Hepatocyte (in vitro differentiated cells): ENCODE measurements at regions not wholly inside any gene's neighbourhood (a gene's known extent, or its start where the extent isn't known, plus 50 kb on each side); places are given as distances from the start of the nearest gene placed in this dataset.

Source experiments
- DNase-seq: peaks from one replicate; pipeline ENCODE4 v3.0.0-alpha.2; 2016; ENCODE audit warnings: low spot score
- H2AFZ ChIP-seq: fragments of 200-600 bp; sonication (generic); 2 replicates; pipeline ENCODE4 v1.6.0; 2016; ENCODE audit warnings: antibody characterized with exemption, mild to moderate bottlenecking
- H3K27ac ChIP-seq: fragments of 200-600 bp; sonication (generic); 2 replicates; pipeline ENCODE4 v1.5.1; 2016; ENCODE audit warnings: mild to moderate bottlenecking
- H3K27me3 ChIP-seq: fragments of 200-600 bp; sonication (generic); 2 replicates; pipeline ENCODE4 v1.6.1; 2016
- H3K36me3 ChIP-seq: fragments of 200-600 bp; sonication (generic); replicated peaks from 2 replicates; pipeline ENCODE4 v1.5.1; 2016; ENCODE audit warnings: low read depth; ENCODE audit not compliant: insufficient read depth
- H3K4me1 ChIP-seq: fragments of 200-600 bp; sonication (generic); 2 replicates; pipeline ENCODE4 v1.5.1; 2016; ENCODE audit warnings: mild to moderate bottlenecking, moderate library complexity; ENCODE audit not compliant: insufficient read depth
- H3K4me2 ChIP-seq: fragments of 200-600 bp; sonication (generic); 2 replicates; pipeline ENCODE4 v1.6.0; 2016
- H3K4me3 ChIP-seq: fragments of 200-600 bp; sonication (generic); 2 replicates; pipeline ENCODE4 v1.5.1; 2016; ENCODE audit warnings: mild to moderate bottlenecking
- H3K79me2 ChIP-seq: fragments of 200-600 bp; sonication (generic); 2 replicates; pipeline ENCODE4 v1.6.0; 2017; ENCODE audit warnings: mild to moderate bottlenecking
- H3K9me2 ChIP-seq: fragments of 200-600 bp; sonication (generic); replicated peaks from 2 replicates; pipeline ENCODE4 v1.6.0; 2017; ENCODE audit warnings: mild to moderate bottlenecking; ENCODE audit not compliant: insufficient read depth
- H3K9me3 ChIP-seq: fragments of 200-600 bp; sonication (generic); 2 replicates; pipeline ENCODE4 v1.5.1; 2016; ENCODE audit warnings: low read depth, mild to moderate bottlenecking
- H4K20me1 ChIP-seq: fragments of 200-600 bp; sonication (generic); 2 replicates; pipeline ENCODE4 v1.6.0; 2016; ENCODE audit warnings: mild to moderate bottlenecking; ENCODE audit not compliant: insufficient read depth, poor library complexity, severe bottlenecking
- EZH2 ChIP-seq: fragments of 200-600 bp; sonication (generic); IDR thresholded peaks from 2 replicates; pipeline ENCODE4 v1.6.1; 2016; ENCODE audit warnings: antibody characterized with exemption, mild to moderate bottlenecking, borderline replicate concordance
- EZH2phosphoT487 ChIP-seq: fragments of 200-600 bp; sonication (generic); IDR thresholded peaks from one replicate; pipeline ENCODE4 v1.6.1; 2018; ENCODE audit warnings: antibody characterized with exemption, mild to moderate bottlenecking, low read depth, moderate library complexity; ENCODE audit not compliant: unreplicated experiment, severe bottlenecking
- WGBS: methylation state at CpG from one replicate; pipeline ENCODE4 v1.1.6; 2016; ENCODE audit warnings: low lambda C conversion rate; ENCODE audit errors: missing lambda C conversion rate; 5-methylcytosine and 5-hydroxymethylcytosine counted together
- TF ChIP-seq, protein P1 (sequence below): fragments of 200-600 bp; sonication (generic); IDR thresholded peaks from 2 replicates; pipeline ENCODE4 v1.5.1; 2016; ENCODE audit warnings: antibody characterized with exemption, mild to moderate bottlenecking; ENCODE audit not compliant: poor library complexity

DNA sequence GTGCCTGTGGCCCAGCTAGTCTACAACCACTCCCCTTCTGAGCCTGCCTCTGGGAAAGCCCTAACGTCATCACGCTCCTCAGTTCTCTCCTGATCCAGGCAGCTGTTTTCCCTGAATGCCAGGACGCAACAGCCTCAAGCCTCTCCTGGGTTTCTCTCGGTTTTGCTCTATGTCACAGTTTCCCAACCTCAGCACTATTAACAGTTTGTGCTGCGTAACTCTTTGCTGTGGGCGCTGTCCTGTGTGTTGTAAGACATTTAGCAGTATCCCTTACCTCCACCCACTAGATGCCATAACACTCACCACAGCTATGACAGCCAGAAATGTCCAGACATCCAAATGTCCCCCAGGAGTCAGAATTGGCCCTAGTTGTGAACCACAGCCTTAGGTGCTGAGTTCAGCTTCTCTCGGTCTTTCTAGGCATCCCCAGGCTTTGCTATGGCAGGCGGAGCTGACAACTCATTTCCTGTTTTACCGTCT is 226.3 kb upstream of the NPVF start:
- no peak overlapping the region for H2AFZ ChIP-seq
- peak overlapping the region; percentile 73 for H3K27ac ChIP-seq

GRCh38 chr7:25455683-25456251 is 227.5 kb upstream of the NPVF start:
- H2AFZ ChIP-seq, result no peak overlapping the region
- no peaks in the 10 kb centered on the region for H3K9me2 ChIP-seq
- no peak overlapping the region for H3K4me3 ChIP-seq
- WGBS, result 77% methylated on average over 10 of the region's 10 CpGs
- TF ChIP-seq EZH2 (no peak), EZH2phosphoT487 (no peak)
- TF ChIP-seq, protein P1, sequence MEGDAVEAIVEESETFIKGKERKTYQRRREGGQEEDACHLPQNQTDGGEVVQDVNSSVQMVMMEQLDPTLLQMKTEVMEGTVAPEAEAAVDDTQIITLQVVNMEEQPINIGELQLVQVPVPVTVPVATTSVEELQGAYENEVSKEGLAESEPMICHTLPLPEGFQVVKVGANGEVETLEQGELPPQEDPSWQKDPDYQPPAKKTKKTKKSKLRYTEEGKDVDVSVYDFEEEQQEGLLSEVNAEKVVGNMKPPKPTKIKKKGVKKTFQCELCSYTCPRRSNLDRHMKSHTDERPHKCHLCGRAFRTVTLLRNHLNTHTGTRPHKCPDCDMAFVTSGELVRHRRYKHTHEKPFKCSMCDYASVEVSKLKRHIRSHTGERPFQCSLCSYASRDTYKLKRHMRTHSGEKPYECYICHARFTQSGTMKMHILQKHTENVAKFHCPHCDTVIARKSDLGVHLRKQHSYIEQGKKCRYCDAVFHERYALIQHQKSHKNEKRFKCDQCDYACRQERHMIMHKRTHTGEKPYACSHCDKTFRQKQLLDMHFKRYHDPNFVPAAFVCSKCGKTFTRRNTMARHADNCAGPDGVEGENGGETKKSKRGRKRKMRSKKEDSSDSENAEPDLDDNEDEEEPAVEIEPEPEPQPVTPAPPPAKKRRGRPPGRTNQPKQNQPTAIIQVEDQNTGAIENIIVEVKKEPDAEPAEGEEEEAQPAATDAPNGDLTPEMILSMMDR, result no peak
- no peak overlapping the region for H3K27ac ChIP-seq
- H3K4me2 ChIP-seq, result no peak overlapping the region
- H3K9me3 ChIP-seq, result no peaks in the 10 kb centered on the region
- H4K20me1 ChIP-seq, result no peaks in the 10 kb centered on the region
- H3K79me2 ChIP-seq, result no peaks in the 10 kb centered on the region
- peaks cover 19% of the 10 kb centered on the region for H3K4me1 ChIP-seq
- H3K36me3 ChIP-seq, result no peaks in the 10 kb centered on the region
- no peaks in the 10 kb centered on the region for H3K27me3 ChIP-seq
- no peak for DNase-seq

More for the DNA sequence above, 226.3 kb upstream of the NPVF start:
- Histone ChIP-seq H3K9me3 (no peaks in the 10 kb centered on the region), H4K20me1 (no peaks in the 10 kb centered on the region), H3K9me2 (no peaks in the 10 kb centered on the region), H3K79me2 (no peaks in the 10 kb centered on the region), H3K4me1 (peaks cover 19% of the 10 kb centered on the region), H3K27me3 (no peaks in the 10 kb centered on the region), H3K4me3 (no peak overlapping the region), H3K4me2 (peak overlapping the region; percentile 60), H3K36me3 (no peaks in the 10 kb centered on the region)
- WGBS, result 49% methylated on average over 9 of the region's 9 CpGs
- TF ChIP-seq, protein P1, result no peak
- TF ChIP-seq EZH2 (no peak), EZH2phosphoT487 (no peak)
- peak; percentile 62 for DNase-seq

DNA sequence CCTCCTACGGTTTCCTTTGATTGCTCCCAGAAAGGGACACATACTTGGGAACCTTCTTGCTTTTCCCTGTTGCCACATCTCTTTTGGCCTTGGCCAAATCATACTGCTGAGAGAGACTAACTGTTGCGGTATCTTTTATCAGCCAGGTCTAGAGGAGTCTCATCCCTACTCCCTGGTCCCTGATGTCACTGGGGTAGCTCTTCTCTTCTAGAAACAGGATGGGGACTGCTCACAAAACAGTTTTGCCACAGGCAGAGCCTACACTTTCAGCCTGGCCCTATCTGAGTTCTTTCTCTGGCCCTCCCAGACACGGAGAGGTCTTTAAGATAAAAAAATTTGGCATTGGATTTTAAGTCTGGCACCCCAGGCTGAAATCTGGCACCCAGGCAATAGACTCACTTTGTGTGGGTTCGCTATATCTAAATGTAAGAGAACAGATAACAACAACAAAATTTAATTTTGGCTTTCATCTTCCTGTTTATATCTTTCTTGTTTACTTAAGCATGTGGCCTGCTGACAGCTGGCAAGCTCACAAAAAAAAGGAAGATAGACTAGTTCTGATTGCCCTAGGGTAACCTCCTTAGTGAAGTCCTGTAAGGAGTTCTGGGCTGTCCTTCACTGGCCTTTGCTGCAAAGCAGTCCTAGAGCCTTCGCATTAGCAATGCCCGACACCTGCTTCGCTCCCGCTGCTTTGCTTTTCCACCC is 228.3 kb upstream of the NPVF start:
- H3K27ac ChIP-seq, result no peak overlapping the region
- H3K9me2 ChIP-seq, result no peaks in the 10 kb centered on the region
- no peaks in the 10 kb centered on the region for H3K27me3 ChIP-seq
- no peaks in the 10 kb centered on the region for H3K9me3 ChIP-seq
- no peak overlapping the region for H3K4me2 ChIP-seq
- H4K20me1 ChIP-seq, result no peaks in the 10 kb centered on the region
- whole genome bisulfite sequencing, result 57% methylated on average over 8 of the region's 8 CpGs
- no peak for DNase-seq
- no peaks in the 10 kb centered on the region for H3K79me2 ChIP-seq
- TF ChIP-seq EZH2 (no peak), EZH2phosphoT487 (no peak)
- TF ChIP-seq, protein P1, result no peak
- H3K4me1 ChIP-seq, result peaks cover 19% of the 10 kb centered on the region
- no peak overlapping the region for H3K4me3 ChIP-seq
- H2AFZ ChIP-seq, result no peak overlapping the region
- H3K36me3 ChIP-seq, result no peaks in the 10 kb centered on the region
